A549 (cell line): ENCODE measurements at regions not wholly inside any gene's neighbourhood (a gene's known extent, or its start where the extent isn't known, plus 50 kb on each side); places are given as distances from the start of the nearest gene placed in this dataset.

ENCODE experiments used
- ATAC-seq, 2 experiments: fragments of 200-7000 bp in 1 of 2; fragments of >200 bp in 1 of 2; cut with Nextera tagmentation in 1 of 2; cut with Tn5 transposase in 1 of 2; 3 replicates each; pipeline versions ENCODE4 v1.8.0 to v1.9.1; 2018 to 2020; ENCODE audit warnings: mild to moderate bottlenecking in 1 of 2, moderate library complexity in 1 of 2
- CTCF ChIA-PET: fragments of 300-600 bp; sonication (Branson Sonifier 250); formaldehyde crosslinking; extraction: SDS; loops from one replicate; lab custom pipeline; 2021; ENCODE audit warnings: antibody characterized with exemption, inconsistent platforms; lab: Yijun Ruan, JAX
- POLR2A ChIA-PET: fragments of 350-600 bp; formaldehyde crosslinking; extraction: SDS; loops from one replicate; lab custom pipeline; 2021; ENCODE audit warnings: antibody characterized with exemption, inconsistent platforms; lab: Yijun Ruan, JAX
- DNase-seq, 2 experiments: peaks; one replicate each; pipeline versions ENCODE4 v3.0.0 to v3.0.0-alpha.2; 2011 to 2016; ENCODE audit warnings: low read depth in 1 of 2, low spot score in 1 of 2
- FAIRE-seq: peaks from 2 replicates; lab custom pipeline; 2011; peaks lifted over from hg19 to GRCh38; lab: Jason Lieb, UNC
- H3K27ac ChIP-seq, 2 experiments: fragments of >200 bp; sonication (Bioruptor Twin); formaldehyde crosslinking; 3 replicates each; pipeline ENCODE4 v1.5.1; 2016 to 2017
- H3K4me1 ChIP-seq: fragments of >200 bp; sonication (Bioruptor Twin); formaldehyde crosslinking; 3 replicates; pipeline ENCODE4 v1.6.1; 2016
- H3K4me2 ChIP-seq: fragments of >200 bp; sonication (Bioruptor Twin); formaldehyde crosslinking; 3 replicates; pipeline ENCODE4 v1.6.1; 2016
- H3K4me3 ChIP-seq: fragments of >200 bp; sonication (Bioruptor Twin); formaldehyde crosslinking; 3 replicates; pipeline ENCODE4 v1.5.1; 2016
- H3K9me3 ChIP-seq: fragments of >200 bp; sonication (Bioruptor Twin); formaldehyde crosslinking; 3 replicates; pipeline ENCODE4 v1.6.1; 2016
- BCL3 ChIP-seq: fragments of >200 bp; sonication (Bioruptor Twin); formaldehyde crosslinking; IDR thresholded peaks from 3 replicates; pipeline ENCODE4 v1.6.1; 2016
- BHLHE40 ChIP-seq: IDR thresholded peaks from 2 replicates; pipeline ENCODE4 v1.6.1; 2012; ENCODE audit warnings: low read depth, low read length, inconsistent platforms
- CBX8 ChIP-seq: fragments of 200-600 bp; sonication (generic); IDR thresholded peaks from 2 replicates; pipeline ENCODE4 v1.6.1; 2016
- CHD2 ChIP-seq: fragments of 150-350 bp; IDR thresholded peaks from 2 replicates; pipeline ENCODE4 v1.6.1; 2014; ENCODE audit warnings: low read length; ENCODE audit not compliant: partially characterized antibody
- CHD4 ChIP-seq: fragments of 200-600 bp; sonication (generic); IDR thresholded peaks from 2 replicates; pipeline ENCODE4 v1.6.1; 2016; ENCODE audit warnings: antibody characterized with exemption, mild to moderate bottlenecking, borderline replicate concordance
- CTCF ChIP-seq: fragments of >200 bp; sonication (Bioruptor Twin); formaldehyde crosslinking; IDR thresholded peaks from 3 replicates; pipeline ENCODE4 v1.5.1; 2016
- EHF ChIP-seq: fragments of 250-450 bp; sonication (Bioruptor Pico); IDR thresholded peaks from 2 replicates; pipeline ENCODE4 v1.5.0; 2020; ENCODE audit warnings: mild to moderate bottlenecking
- FOSB ChIP-seq: fragments of 250-450 bp; sonication (Bioruptor Pico); IDR thresholded peaks from 2 replicates; pipeline ENCODE4 v1.5.0; 2020; ENCODE audit warnings: mild to moderate bottlenecking, moderate library complexity
- FOSL2 ChIP-seq, 2 experiments: fragments of 450-650 bp in 1 of 2; fragments of >200 bp in 1 of 2; sonication (Bioruptor Twin) in 1 of 2; formaldehyde crosslinking; IDR thresholded peaks; 2 replicates each; pipeline versions ENCODE4 v1.5.0 to v1.6.1; 2016 to 2020; ENCODE audit warnings: mild to moderate bottlenecking in 1 of 2, moderate library complexity in 1 of 2
- HDAC2 ChIP-seq: fragments of 200-600 bp; sonication (generic); IDR thresholded peaks from 2 replicates; pipeline ENCODE4 v1.6.1; 2016
- HES2 ChIP-seq: fragments of >200 bp; sonication (Bioruptor Twin); formaldehyde crosslinking; IDR thresholded peaks from 2 replicates; pipeline ENCODE4 v1.6.1; 2016
- HOXB13 ChIP-seq: fragments of 250-450 bp; sonication (Bioruptor Pico); IDR thresholded peaks from 2 replicates; pipeline ENCODE4 v1.5.0; 2020; ENCODE audit warnings: low read depth, mild to moderate bottlenecking, moderate library complexity
- HOXB5 ChIP-seq: fragments of 250-450 bp; sonication (Bioruptor Pico); IDR thresholded peaks from 2 replicates; pipeline ENCODE4 v1.5.0; 2020; ENCODE audit warnings: mild to moderate bottlenecking, moderate library complexity
- KDM5A ChIP-seq: fragments of 200-600 bp; sonication (generic); IDR thresholded peaks from 2 replicates; pipeline ENCODE4 v1.6.1; 2016; ENCODE audit warnings: antibody characterized with exemption, mild to moderate bottlenecking
- NFE2L2 ChIP-seq: fragments of 150-350 bp; conservative IDR thresholded peaks from 2 replicates; pipeline ENCODE4 v1.6.1; 2014; ENCODE audit warnings: low read length
- PHF8 ChIP-seq: fragments of 200-600 bp; sonication (generic); IDR thresholded peaks from 2 replicates; pipeline ENCODE4 v1.6.1; 2016; ENCODE audit warnings: low read depth, mild to moderate bottlenecking, antibody characterized with exemption, moderate library complexity, borderline replicate concordance
- POLR2AphosphoS2 ChIP-seq: conservative IDR thresholded peaks from 2 replicates; pipeline ENCODE4 v1.6.1; 2012; ENCODE audit warnings: low read length, improper control_type of control experiment, inconsistent platforms
- RCOR1 ChIP-seq: fragments of 150-350 bp; IDR thresholded peaks from 2 replicates; pipeline ENCODE4 v1.6.1; 2014; ENCODE audit warnings: antibody characterized with exemption, low read length, low read depth
- REST ChIP-seq: fragments of 200-600 bp; sonication (generic); IDR thresholded peaks from 2 replicates; pipeline ENCODE4 v1.6.1; 2016; ENCODE audit warnings: antibody characterized with exemption, mild to moderate bottlenecking, moderate library complexity
- SMC3 ChIP-seq: fragments of >200 bp; sonication (Bioruptor Twin); formaldehyde crosslinking; IDR thresholded peaks from 3 replicates; pipeline ENCODE4 v1.6.1; 2018; ENCODE audit warnings: inconsistent platforms
- TP53 ChIP-seq: fragments of 250-450 bp; sonication (Bioruptor Pico); IDR thresholded peaks from 2 replicates; pipeline ENCODE4 v1.5.0; 2021; ENCODE audit warnings: mild to moderate bottlenecking, moderate library complexity
- WGBS: methylation state at CpG from one replicate; pipeline ENCODE4 v1.1.6; 2017; ENCODE audit errors: missing lambda C conversion rate; 5-methylcytosine and 5-hydroxymethylcytosine counted together
- TF ChIP-seq, protein P1 (sequence below): IDR thresholded peaks from 2 replicates; pipeline ENCODE4 v1.6.1; 2012
- TF ChIP-seq, protein P2 (sequence below): IDR thresholded peaks from 2 replicates; pipeline ENCODE4 v1.6.1; 2012
- TF ChIP-seq, protein P3 (sequence below): IDR thresholded peaks from 2 replicates; pipeline ENCODE4 v1.6.1; 2012; ENCODE audit warnings: low read depth, borderline replicate concordance
- TF ChIP-seq, protein P4 (sequence below): fragments of 250-450 bp; sonication (Bioruptor Pico); IDR thresholded peaks from 2 replicates; pipeline ENCODE4 v1.5.0; 2021; ENCODE audit warnings: mild to moderate bottlenecking, moderate library complexity, borderline replicate concordance

- Histone ChIP-seq H3K27ac (no peak overlapping the region), H3K9me3 (no peaks in the 10 kb centered on the region), H3K4me2 (no peak overlapping the region), H3K4me1 (no peaks in the 10 kb centered on the region), H3K4me3 (no peak overlapping the region)
- WGBS = 0% methylated on average over 7 of the region's 7 CpGs
- no peak for DNase-seq
- ATAC-seq = no peak
- no peak for TF ChIP-seq HOXB13 (CRISPR knock-in tag)
- no peak for TF ChIP-seq HES2
- TF ChIP-seq, protein P1, sequence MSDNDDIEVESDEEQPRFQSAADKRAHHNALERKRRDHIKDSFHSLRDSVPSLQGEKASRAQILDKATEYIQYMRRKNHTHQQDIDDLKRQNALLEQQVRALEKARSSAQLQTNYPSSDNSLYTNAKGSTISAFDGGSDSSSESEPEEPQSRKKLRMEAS = no peak
- TF ChIP-seq TP53 = no peak
- TF ChIP-seq, protein P2, sequence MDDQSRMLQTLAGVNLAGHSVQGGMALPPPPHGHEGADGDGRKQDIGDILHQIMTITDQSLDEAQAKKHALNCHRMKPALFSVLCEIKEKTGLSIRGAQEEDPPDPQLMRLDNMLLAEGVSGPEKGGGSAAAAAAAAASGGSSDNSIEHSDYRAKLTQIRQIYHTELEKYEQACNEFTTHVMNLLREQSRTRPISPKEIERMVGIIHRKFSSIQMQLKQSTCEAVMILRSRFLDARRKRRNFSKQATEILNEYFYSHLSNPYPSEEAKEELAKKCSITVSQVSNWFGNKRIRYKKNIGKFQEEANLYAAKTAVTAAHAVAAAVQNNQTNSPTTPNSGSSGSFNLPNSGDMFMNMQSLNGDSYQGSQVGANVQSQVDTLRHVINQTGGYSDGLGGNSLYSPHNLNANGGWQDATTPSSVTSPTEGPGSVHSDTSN = no peak
- no peak for TF ChIP-seq KDM5A
- no peak for TF ChIP-seq CBX8
- no peak for TF ChIP-seq REST
- TF ChIP-seq HOXB5 (CRISPR knock-in tag) = no peak
- no peak for TF ChIP-seq SMC3
- TF ChIP-seq PHF8 = no peak
- no peak for TF ChIP-seq RCOR1
- TF ChIP-seq BCL3 = no peak
- ChIA-PET POLR2A (no interaction called here), CTCF (interaction anchor here (1.6 kb wide), 1 partner anchor 9 kb away, joined by 3 read pairs; no protein-coding TSS in a partner anchor)
- no peak for FAIRE-seq
Observed at GRCh38 chr10:1873661-1874315, 136.5 kb upstream of the ADARB2 start.

DNA sequence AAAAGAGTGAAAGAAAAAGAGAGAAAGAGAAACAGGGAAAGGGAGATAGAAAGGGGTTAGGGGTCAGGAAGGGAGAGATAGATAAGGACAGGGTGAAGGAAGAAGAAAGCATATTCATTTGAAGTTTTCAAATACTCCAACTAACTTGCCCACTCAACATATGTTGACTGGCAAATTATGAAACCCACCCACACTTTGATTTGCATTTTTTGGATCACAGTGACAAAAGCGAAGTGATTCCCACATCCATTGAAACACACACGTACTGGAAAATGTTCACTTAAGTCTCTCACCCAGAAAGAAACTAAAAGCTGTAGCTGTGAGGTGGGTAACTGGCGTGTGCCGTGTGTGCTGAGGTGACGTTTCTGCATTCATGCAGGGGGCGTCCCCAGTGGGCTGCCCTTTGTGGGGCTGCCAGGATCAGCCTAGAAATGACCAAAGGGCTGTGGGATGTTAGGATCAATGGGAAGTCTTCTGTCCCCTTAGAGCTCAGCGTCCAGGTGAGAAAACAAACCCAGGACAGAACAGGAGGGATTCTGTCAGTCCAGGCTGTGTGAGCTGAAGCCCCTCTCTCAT, 134.9 kb upstream of the ADARB2 start:
- FAIRE-seq = no peak
- ChIA-PET POLR2A (no interaction called here), CTCF (no interaction called here)
- WGBS = 5% methylated on average over 7 of the region's 7 CpGs
- H3K4me1 ChIP-seq = no peaks in the 10 kb centered on the region
- H3K9me3 ChIP-seq = no peaks in the 10 kb centered on the region
- H3K4me3 ChIP-seq = no peak overlapping the region
- TF ChIP-seq, protein P3, sequence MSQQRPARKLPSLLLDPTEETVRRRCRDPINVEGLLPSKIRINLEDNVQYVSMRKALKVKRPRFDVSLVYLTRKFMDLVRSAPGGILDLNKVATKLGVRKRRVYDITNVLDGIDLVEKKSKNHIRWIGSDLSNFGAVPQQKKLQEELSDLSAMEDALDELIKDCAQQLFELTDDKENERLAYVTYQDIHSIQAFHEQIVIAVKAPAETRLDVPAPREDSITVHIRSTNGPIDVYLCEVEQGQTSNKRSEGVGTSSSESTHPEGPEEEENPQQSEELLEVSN = no peak
- TF ChIP-seq CHD2 = no peak
- TF ChIP-seq NFE2L2 = no peak
- TF ChIP-seq FOSB (CRISPR knock-in tag) = no peak
- TF ChIP-seq, protein P4, sequence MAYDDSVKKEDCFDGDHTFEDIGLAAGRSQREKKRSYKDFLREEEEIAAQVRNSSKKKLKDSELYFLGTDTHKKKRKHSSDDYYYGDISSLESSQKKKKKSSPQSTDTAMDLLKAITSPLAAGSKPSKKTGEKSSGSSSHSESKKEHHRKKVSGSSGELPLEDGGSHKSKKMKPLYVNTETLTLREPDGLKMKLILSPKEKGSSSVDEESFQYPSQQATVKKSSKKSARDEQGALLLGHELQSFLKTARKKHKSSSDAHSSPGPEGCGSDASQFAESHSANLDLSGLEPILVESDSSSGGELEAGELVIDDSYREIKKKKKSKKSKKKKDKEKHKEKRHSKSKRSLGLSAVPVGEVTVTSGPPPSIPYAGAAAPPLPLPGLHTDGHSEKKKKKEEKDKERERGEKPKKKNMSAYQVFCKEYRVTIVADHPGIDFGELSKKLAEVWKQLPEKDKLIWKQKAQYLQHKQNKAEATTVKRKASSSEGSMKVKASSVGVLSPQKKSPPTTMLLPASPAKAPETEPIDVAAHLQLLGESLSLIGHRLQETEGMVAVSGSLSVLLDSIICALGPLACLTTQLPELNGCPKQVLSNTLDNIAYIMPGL (CRISPR knock-in tag) = no peak
- no peak for TF ChIP-seq RCOR1
- no peak for TF ChIP-seq CHD4
- no peak for TF ChIP-seq BHLHE40
- TF ChIP-seq TP53 = no peak
- no peak for TF ChIP-seq FOSL2 (IDR thresholded peaks at IDR 0.05)
- no peak for TF ChIP-seq FOSL2 (CRISPR knock-in tag; IDR thresholded peaks at IDR 0.05)
- TF ChIP-seq EHF (CRISPR knock-in tag) = no peak
- no peak for TF ChIP-seq HDAC2
- no peak for TF ChIP-seq HOXB13 (CRISPR knock-in tag)
- TF ChIP-seq POLR2AphosphoS2 = no peak
- TF ChIP-seq CTCF = no peak
- H3K4me2 ChIP-seq = no peak overlapping the region
- DNase-seq = no peak
- no peak overlapping the region for H3K27ac ChIP-seq
- no peak for ATAC-seq
